Dedifferentiated amniotic fluid mesenchymal stem cell (primary cell): ENCODE measurements at regions not wholly inside any gene's neighbourhood (a gene's known extent, or its start where the extent isn't known, plus 50 kb on each side); places are given as distances from the start of the nearest gene placed in this dataset.
"Not testable (repeated sequence)": the region's sequence is repeated elsewhere in the genome, so short reads cannot be mapped to it uniquely, and the experiment has no call there.

Experiments
- DNase-seq: peaks from one replicate; pipeline ENCODE4 v3.0.0-alpha.2; 2016; ENCODE audit errors: extremely low spot score

DNA sequence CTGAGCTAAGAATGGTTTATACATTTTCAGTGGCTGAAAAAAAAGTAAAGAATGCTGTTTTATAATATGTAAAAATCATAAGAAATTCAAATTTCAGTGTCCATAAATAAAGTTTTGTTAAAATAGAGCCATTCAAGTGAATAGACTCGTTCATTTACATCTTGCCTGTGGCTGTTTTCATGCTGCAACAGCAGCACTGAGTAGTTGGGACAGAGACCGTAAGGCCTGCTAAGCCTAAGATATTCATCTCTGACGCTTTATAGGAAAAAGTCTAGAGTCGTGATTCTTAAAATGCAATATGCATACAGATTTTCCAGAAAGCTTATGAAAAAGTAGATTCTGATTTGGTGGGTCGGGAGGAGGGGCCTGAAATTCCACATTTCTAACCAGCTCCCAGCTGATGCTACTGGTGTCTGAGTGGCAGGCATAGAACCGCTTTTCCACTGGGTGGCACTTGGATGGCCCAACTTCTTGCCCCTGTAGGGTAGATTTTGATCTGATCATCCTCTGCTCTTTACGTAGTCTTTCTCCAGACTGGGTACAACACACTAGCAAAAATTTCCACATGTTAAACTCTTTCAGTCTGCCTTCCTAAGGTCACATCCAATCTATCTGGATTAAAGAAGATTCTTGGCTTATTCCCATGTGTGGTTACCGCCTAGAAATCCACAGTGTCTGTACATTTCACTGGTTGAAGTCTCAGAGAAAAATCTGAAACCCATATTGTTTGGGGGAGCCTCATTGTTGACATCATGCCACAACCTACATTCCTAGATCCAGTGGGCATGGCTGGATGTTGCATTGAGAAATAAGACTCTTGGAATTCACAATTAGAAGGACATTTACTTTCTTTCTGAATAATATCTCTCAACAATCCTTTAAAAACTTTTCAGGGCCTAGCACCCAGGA, 151.2 kb downstream of the C12orf75 start:
- no peak for DNase-seq

- DNase-seq, result no peak
Observed at GRCh38 chr12:105482951-105483350, 152.5 kb downstream of the C12orf75 start.

DNA sequence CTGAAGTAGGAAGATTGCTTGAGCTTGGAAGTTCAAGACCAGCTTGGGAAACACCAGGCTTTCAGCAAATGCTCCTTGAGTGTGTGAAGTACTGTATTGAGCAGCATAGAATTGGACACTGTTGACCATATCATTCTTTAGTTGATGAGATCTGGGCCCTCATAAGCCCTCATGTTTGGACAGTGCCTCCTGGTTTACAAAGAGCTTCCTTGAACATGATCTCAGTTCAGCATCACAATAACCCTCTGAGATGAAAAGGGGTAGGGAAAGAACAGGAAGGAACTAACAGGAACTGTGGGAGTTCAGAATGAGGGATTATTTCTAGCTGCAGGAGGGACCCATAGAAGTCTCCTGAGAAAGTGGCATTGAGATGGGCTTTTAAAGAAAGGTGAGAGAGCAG, 153.2 kb downstream of the C12orf75 start:
- DNase-seq, result no peak

GRCh38 chr12:105485321-105485910, 154.9 kb downstream of the C12orf75 start:
- DNase-seq, result no peak

DNA sequence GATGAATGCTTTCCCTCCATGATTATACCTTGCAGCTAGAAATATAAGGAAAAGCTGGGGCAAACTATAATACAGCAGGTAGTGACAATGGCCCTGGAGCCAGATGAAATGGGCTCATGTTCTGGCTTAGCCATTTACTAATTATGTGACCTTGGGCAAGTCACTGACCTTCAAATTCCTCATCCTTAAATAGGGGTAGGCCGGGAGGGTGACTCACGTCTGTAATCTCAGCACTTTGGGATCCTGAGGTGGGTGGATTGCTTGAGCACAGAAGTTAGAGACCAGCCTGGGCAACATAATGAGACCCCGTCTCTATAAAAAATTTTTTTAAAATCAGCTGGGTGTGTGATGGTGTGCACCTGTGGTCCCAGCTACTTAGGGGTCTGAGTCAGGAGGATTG, 155.4 kb downstream of the C12orf75 start:
- DNase-seq, result no peak

DNA sequence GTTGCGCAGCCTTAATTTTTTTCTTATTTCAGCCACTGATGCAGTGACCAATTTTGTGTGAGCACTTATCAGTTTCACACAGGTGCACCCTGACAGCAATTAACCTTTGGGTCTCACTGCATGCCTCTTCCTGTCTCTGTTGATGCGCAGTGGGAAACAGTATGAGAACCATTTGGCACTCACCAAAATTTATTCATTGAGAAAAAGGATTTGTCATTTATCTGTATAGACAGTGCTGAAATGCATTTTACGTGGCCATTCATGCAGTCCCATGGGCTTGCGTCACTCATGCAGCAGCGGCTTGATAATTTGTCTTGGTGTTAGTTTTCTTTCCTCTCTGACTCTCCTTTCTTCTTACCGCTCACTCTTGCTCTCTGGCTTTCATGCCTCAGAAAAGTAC, 157.5 kb downstream of the C12orf75 start:
- no peak for DNase-seq

- peak; percentile 67 for DNase-seq
Observed at GRCh38 chr12:105492591-105493545, 162.4 kb downstream of the C12orf75 start.

GRCh38 chr12:105499205-105499604, 168.7 kb downstream of the C12orf75 start:
- no peak for DNase-seq

DNA sequence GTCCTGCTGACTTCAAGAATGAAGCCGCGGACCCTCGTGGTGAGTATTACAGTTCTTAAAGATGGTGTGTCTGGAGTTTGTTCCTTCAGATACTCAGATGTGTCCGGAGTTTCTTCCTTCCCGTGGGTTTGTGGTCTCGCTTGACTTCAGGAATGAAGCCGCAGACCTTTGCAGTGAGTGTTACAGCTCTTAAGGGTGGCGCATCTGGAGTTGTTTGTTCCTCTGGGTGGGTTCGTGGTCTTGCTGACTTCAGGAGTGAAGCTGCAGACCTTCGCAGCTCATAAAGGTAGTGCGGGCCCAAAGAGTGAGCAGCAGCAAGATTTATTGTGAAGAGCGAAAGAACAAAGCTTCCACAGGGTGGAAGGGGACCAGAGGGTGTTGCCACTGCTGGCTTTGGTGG, 170.2 kb downstream of the C12orf75 start:
- not testable (repeated sequence) for DNase-seq

- no peak for DNase-seq
Observed at GRCh38 chr12:105502426-105502930, 172.0 kb downstream of the C12orf75 start.

- DNase-seq, result no peak
Observed at GRCh38 chr12:105503619-105504018, 173.1 kb downstream of the C12orf75 start.

GRCh38 chr12:105504286-105504685, 173.8 kb downstream of the C12orf75 start:
- no peak for DNase-seq

- DNase-seq, result no peak
Observed at GRCh38 chr12:105506678-105507310, 176.3 kb downstream of the C12orf75 start.

- DNase-seq, result no peak
Observed at GRCh38 chr12:105507311-105508038, 177.0 kb downstream of the C12orf75 start.

DNA sequence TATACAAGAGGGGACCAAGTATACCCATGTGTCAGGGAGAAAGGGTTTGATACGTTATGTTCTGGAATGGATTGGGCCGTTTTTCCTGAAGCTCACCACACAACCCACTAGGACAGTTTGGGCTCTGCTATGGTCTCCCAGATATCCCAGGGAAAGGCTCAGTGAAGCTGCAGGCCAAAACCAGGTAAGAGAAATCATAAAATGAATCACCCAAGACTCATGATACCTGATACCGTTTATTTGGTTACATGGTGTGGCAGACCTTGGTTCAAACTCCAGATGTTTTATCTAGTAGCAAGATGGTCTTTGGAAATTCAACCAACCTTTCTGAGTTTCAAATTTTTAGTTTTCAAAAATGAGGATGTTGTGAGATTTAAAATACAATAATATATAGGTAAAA, 177.6 kb downstream of the C12orf75 start:
- DNase-seq, result no peak

GRCh38 chr12:105510526-105510925, 180.0 kb downstream of the C12orf75 start:
- DNase-seq, result no peak

DNA sequence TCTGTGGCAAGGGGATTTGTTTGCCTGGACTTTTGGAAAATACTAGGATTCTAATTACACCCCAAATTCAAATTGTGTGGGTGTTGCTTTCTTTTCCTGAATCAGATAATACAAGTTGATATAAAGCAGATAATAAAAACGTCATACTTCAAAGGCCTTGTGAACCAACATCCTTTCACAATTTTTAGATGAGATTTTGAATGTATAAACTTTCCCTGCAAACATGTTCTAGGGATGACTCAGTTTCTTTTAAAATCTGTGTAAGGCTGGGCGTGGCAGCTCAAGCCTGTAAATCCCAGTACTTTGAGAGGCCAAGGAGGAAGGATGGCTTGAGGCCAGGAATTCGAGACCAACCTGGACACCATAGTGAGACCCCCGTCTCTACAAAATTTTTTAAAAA, 182.4 kb downstream of the C12orf75 start:
- not testable (repeated sequence) for DNase-seq

- DNase-seq, result peak; percentile 35
Observed at GRCh38 chr12:105522166-105522825, 191.8 kb downstream of the C12orf75 start.

- peak; percentile 96 for DNase-seq
Observed at GRCh38 chr12:105523164-105524057, 192.9 kb downstream of the C12orf75 start.
